ENCODE measurements at regions not wholly inside any gene's neighbourhood (a gene's known extent, or its start where the extent isn't known, plus 50 kb on each side); places are given as distances from the start of the nearest gene placed in this dataset.

- TF ChIP-seq POLR2A (IDR thresholded peaks at IDR 0.05; ENCODE audit: low read depth, low read length): no peak
- no peak for TF ChIP-seq POLR2AphosphoS5 (IDR thresholded peaks at IDR 0.05; ENCODE audit: low read depth, low read length)
These were observed 400.2 kb downstream of the SLITRK5 start for GRCh38 chr13:88071371-88071770.

All from GM12892 (cell line).